Thymus (tissue), 11 donors: ENCODE measurements at regions not wholly inside any gene's neighbourhood (a gene's known extent, or its start where the extent isn't known, plus 50 kb on each side); places are given as distances from the start of the nearest gene placed in this dataset.
A peak's percentile ranks its signal among the peaks of the same experiment; 100 is the strongest.

Experiments used
- DNase-seq, 9 donors: peaks; one replicate each; pipeline ENCODE4 v3.0.0-alpha.2; 2013; ENCODE audit warnings: low spot score in 9 of 9, low read depth in 6 of 9, missing footprints in 1 of 9
- H3K27ac ChIP-seq, 2 donors: one replicate each; pipeline ENCODE4 v1.5.1; 2013; ENCODE audit warnings: control low read depth in 1 of 2, low read depth in 1 of 2, low read length in 1 of 2, mild to moderate bottlenecking in 1 of 2, moderate library complexity in 1 of 2
- H3K27me3 ChIP-seq, 2 donors: one replicate each; pipeline ENCODE4 v1.5.1; 2013; ENCODE audit warnings: low read length in 1 of 2; ENCODE audit not compliant: control insufficient read depth in 2 of 2, insufficient read depth in 1 of 2
- H3K36me3 ChIP-seq, 2 donors: one replicate each; pipeline ENCODE4 v1.5.1; 2013; ENCODE audit warnings: low read length in 1 of 2, mild to moderate bottlenecking in 1 of 2, moderate library complexity in 1 of 2; ENCODE audit not compliant: control insufficient read depth in 2 of 2, insufficient read depth in 2 of 2
- H3K4me1 ChIP-seq, 2 donors: one replicate each; pipeline ENCODE4 v1.5.1; 2013; ENCODE audit warnings: low read length in 2 of 2; ENCODE audit not compliant: control insufficient read depth in 2 of 2, insufficient read depth in 2 of 2
- H3K4me3 ChIP-seq, 2 donors: one replicate each; pipeline ENCODE4 v1.5.1; 2013; ENCODE audit warnings: low read length in 2 of 2, control low read depth in 1 of 2, mild to moderate bottlenecking in 1 of 2
- H3K9me3 ChIP-seq, 2 donors: one replicate each; pipeline ENCODE4 v1.5.1; 2013; ENCODE audit warnings: low read length in 1 of 2, mild to moderate bottlenecking in 1 of 2; ENCODE audit not compliant: control insufficient read depth in 2 of 2, insufficient read depth in 1 of 2
- WGBS: extraction: QIAGEN DNeasy Blood & Tissue Kit; methylation state at CpG from one replicate; pipeline ENCODE4 v1.1.7; 2013; 5-methylcytosine and 5-hydroxymethylcytosine counted together
- donor health status: healthy.

- 83% methylated on average over 9 of the region's 9 CpGs for WGBS
- Histone ChIP-seq H3K4me3 (no peak overlapping the region), H3K36me3 (no peaks in the 10 kb centered on the region), H3K27ac (no peak overlapping the region), H3K27me3 (peaks cover 11 to 40% of the 10 kb centered on the region in 2 donors), H3K9me3 (no peaks in the 10 kb centered on the region), H3K4me1 (peaks cover 0 to 9% of the 10 kb centered on the region in 2 donors)
- peak in 2 of 9 donors; percentile 17 to 54 for DNase-seq
Observed at GRCh38 chr9:90099262-90099963, 494.6 kb downstream of the GADD45G start.

GRCh38 chr9:90100014-90100413, 495.2 kb downstream of the GADD45G start:
- no peak overlapping the region for H3K27ac ChIP-seq
- H3K4me1 ChIP-seq: peaks cover 0 to 9% of the 10 kb centered on the region in 2 donors
- no peaks in the 10 kb centered on the region for H3K9me3 ChIP-seq
- no peak overlapping the region for H3K4me3 ChIP-seq
- no peaks in the 10 kb centered on the region for H3K36me3 ChIP-seq
- 91% methylated on average over 3 of the region's 3 CpGs for WGBS
- peaks cover 10 to 35% of the 10 kb centered on the region in 2 donors for H3K27me3 ChIP-seq
- no peak for DNase-seq

GRCh38 chr9:90102292-90102901, 497.6 kb downstream of the GADD45G start:
- peaks cover 3 to 11% of the 10 kb centered on the region in 2 donors for H3K27me3 ChIP-seq
- no peaks in the 10 kb centered on the region for H3K36me3 ChIP-seq
- WGBS: 18% methylated on average over 6 of the region's 6 CpGs
- H3K27ac ChIP-seq: no peak overlapping the region
- no peak overlapping the region for H3K4me3 ChIP-seq
- H3K4me1 ChIP-seq: no peaks in the 10 kb centered on the region
- DNase-seq: peak; percentile 44 to 85 (median 63)
- H3K9me3 ChIP-seq: no peaks in the 10 kb centered on the region

- no peak overlapping the region for H3K4me3 ChIP-seq
- no peaks in the 10 kb centered on the region for H3K36me3 ChIP-seq
- no peak for DNase-seq
- no peak overlapping the region for H3K27ac ChIP-seq
- no peaks in the 10 kb centered on the region for H3K4me1 ChIP-seq
- no peaks in the 10 kb centered on the region for H3K9me3 ChIP-seq
- no peaks in the 10 kb centered on the region for H3K27me3 ChIP-seq
Observed at GRCh38 chr9:90103771-90104170, 499.0 kb downstream of the GADD45G start.

- H3K4me1 ChIP-seq: no peaks in the 10 kb centered on the region
- DNase-seq: no peak
- no peaks in the 10 kb centered on the region for H3K36me3 ChIP-seq
- no peaks in the 10 kb centered on the region for H3K9me3 ChIP-seq
- WGBS: 90% methylated on average over 1 of the region's 1 CpG
- no peaks in the 10 kb centered on the region for H3K27me3 ChIP-seq
- H3K27ac ChIP-seq: no peak overlapping the region
- H3K4me3 ChIP-seq: no peak overlapping the region
Observed at GRCh38 chr9:90105773-90106172, 501.0 kb downstream of the GADD45G start.

- Histone ChIP-seq H3K27me3 (no peaks in the 10 kb centered on the region), H3K4me1 (no peaks in the 10 kb centered on the region), H3K36me3 (no peaks in the 10 kb centered on the region), H3K9me3 (no peaks in the 10 kb centered on the region), H3K27ac (no peak overlapping the region), H3K4me3 (no peak overlapping the region)
- no peak for DNase-seq
- 90% methylated on average over 4 of the region's 4 CpGs for WGBS
Observed at GRCh38 chr9:90107040-90107725, 502.4 kb downstream of the GADD45G start.

- DNase-seq: no peak
- Histone ChIP-seq H3K4me1 (no peaks in the 10 kb centered on the region), H3K9me3 (no peaks in the 10 kb centered on the region), H3K4me3 (no peak overlapping the region), H3K27ac (no peak overlapping the region), H3K27me3 (no peaks in the 10 kb centered on the region), H3K36me3 (no peaks in the 10 kb centered on the region)
- 79% methylated on average over 7 of the region's 7 CpGs for WGBS
Observed at GRCh38 chr9:90107726-90108655, 503.2 kb downstream of the GADD45G start.

GRCh38 chr9:90112788-90113187, 508.0 kb downstream of the GADD45G start:
- Histone ChIP-seq H3K4me1 (no peaks in the 10 kb centered on the region), H3K27ac (no peak overlapping the region), H3K4me3 (no peak overlapping the region), H3K9me3 (no peaks in the 10 kb centered on the region), H3K36me3 (no peaks in the 10 kb centered on the region), H3K27me3 (no peaks in the 10 kb centered on the region)
- DNase-seq: no peak
- WGBS: 89% methylated on average over 4 of the region's 4 CpGs
